SK-N-SH (cell line): ENCODE measurements at regions not wholly inside any gene's neighbourhood (a gene's known extent, or its start where the extent isn't known, plus 50 kb on each side); places are given as distances from the start of the nearest gene placed in this dataset.

ENCODE experiments used
- CTCF ChIA-PET: fragments of 300-600, 350-600 bp; formaldehyde crosslinking; extraction: SDS; loops from one replicate; lab custom pipeline; 2021; lab: Yijun Ruan, JAX
- POLR2A ChIA-PET: fragments of 350-600 bp; sonication (Branson Sonifier 250); formaldehyde crosslinking; extraction: SDS; loops from one replicate; lab custom pipeline; 2020; ENCODE audit warnings: antibody characterized with exemption, inconsistent platforms; lab: Yijun Ruan, JAX
- DNase-seq: peaks from one replicate; pipeline ENCODE4 v3.0.0; 2012
- H2AFZ ChIP-seq: fragments of 200-600 bp; sonication (generic); 2 replicates; pipeline ENCODE4 v1.8.1; 2016; ENCODE audit warnings: antibody characterized with exemption, mild to moderate bottlenecking, low read depth
- H3F3A ChIP-seq: fragments of 200-600 bp; sonication (generic); replicated peaks from 2 replicates; pipeline ENCODE3; 2016; ENCODE audit warnings: antibody characterized with exemption, mild to moderate bottlenecking; ENCODE audit not compliant: insufficient read depth
- H3K27ac ChIP-seq, 2 experiments: fragments of 200-500 bp in 1 of 2; fragments of 200-600 bp in 1 of 2; sonication (Bioruptor generic) in 1 of 2; sonication (generic), shearing (Covaris generic) in 1 of 2; 2 replicates each; pipeline versions ENCODE4 v1.5.1 to v1.6.1; 2014 to 2016; ENCODE audit warnings: low read depth in 2 of 2, inconsistent platforms in 1 of 2, low read length in 1 of 2, mild to moderate bottlenecking in 1 of 2, mixed read lengths in 1 of 2
- H3K27me3 ChIP-seq: fragments of 200-600 bp; sonication (generic), shearing (Covaris generic); 2 replicates; pipeline ENCODE4 v1.6.1; 2016; ENCODE audit warnings: mixed run types; ENCODE audit not compliant: insufficient read depth
- H3K36me3 ChIP-seq, 2 experiments: fragments of 200-500 bp in 1 of 2; fragments of 200-600 bp in 1 of 2; sonication (Bioruptor generic) in 1 of 2; sonication (generic) in 1 of 2; replicated peaks in 1 of 2; 2 replicates each; pipeline versions ENCODE3 to v1.5.1; 2014 to 2016; ENCODE audit warnings: low read length in 1 of 2, mild to moderate bottlenecking in 1 of 2; ENCODE audit not compliant: insufficient read depth in 2 of 2, control insufficient read depth in 1 of 2
- H3K4me1 ChIP-seq, 2 experiments: fragments of 200-500 bp in 1 of 2; fragments of 200-600 bp in 1 of 2; sonication (Bioruptor generic) in 1 of 2; sonication (generic), shearing (Covaris generic) in 1 of 2; 2 replicates each; pipeline versions ENCODE4 v1.5.1 to v1.6.1; 2014 to 2016; ENCODE audit warnings: low read depth in 1 of 2, low read length in 1 of 2, mixed run types in 1 of 2; ENCODE audit not compliant: insufficient read depth in 2 of 2, control insufficient read depth in 1 of 2
- H3K4me2 ChIP-seq: fragments of 200-600 bp; sonication (generic), shearing (Covaris generic); 2 replicates; pipeline ENCODE4 v1.6.1; 2017; ENCODE audit warnings: mixed run types
- H3K4me3 ChIP-seq, 2 experiments: fragments of 200-500 bp in 1 of 2; fragments of 200-600 bp in 1 of 2; sonication (Bioruptor generic) in 1 of 2; sonication (generic), shearing (Covaris generic) in 1 of 2; 2 replicates each; pipeline versions ENCODE4 v1.5.1 to v1.8.1; 2014 to 2016; ENCODE audit warnings: low read depth in 2 of 2, inconsistent platforms in 1 of 2, low read length in 1 of 2, mild to moderate bottlenecking in 1 of 2, mixed read lengths in 1 of 2, moderate library complexity in 1 of 2
- H3K79me2 ChIP-seq: fragments of 200-600 bp; sonication (generic); 2 replicates; pipeline ENCODE4 v1.8.1; 2017; ENCODE audit warnings: mild to moderate bottlenecking; ENCODE audit not compliant: insufficient read depth
- H3K9ac ChIP-seq: fragments of 200-600 bp; sonication (generic); 2 replicates; pipeline ENCODE4 v1.6.1; 2017; ENCODE audit warnings: mixed run types
- H3K9me2 ChIP-seq: fragments of 200-600 bp; sonication (generic); 2 replicates; pipeline ENCODE4 v1.6.1; 2017; ENCODE audit warnings: mixed run types
- H3K9me3 ChIP-seq: fragments of 200-600 bp; sonication (generic); 2 replicates; pipeline ENCODE4 v1.6.1; 2017; ENCODE audit warnings: mixed run types, mild to moderate bottlenecking, moderate library complexity
- H4K20me1 ChIP-seq: fragments of 200-600 bp; sonication (generic); 2 replicates; pipeline ENCODE4 v1.6.1; 2017; ENCODE audit warnings: mild to moderate bottlenecking, mixed run types; ENCODE audit not compliant: insufficient read depth
- CHD2 ChIP-seq: fragments of 150-350 bp; IDR thresholded peaks from 2 replicates; pipeline ENCODE4 v1.6.1; 2018; ENCODE audit warnings: low read length; ENCODE audit not compliant: partially characterized antibody
- ELF1 ChIP-seq: IDR thresholded peaks from 2 replicates; pipeline ENCODE4 v1.4.0; 2012
- EP300 ChIP-seq, 2 experiments: IDR thresholded peaks; 2 replicates each; pipeline versions ENCODE4 v1.4.0 to v1.6.1; 2012; ENCODE audit warnings: borderline replicate concordance in 1 of 2, low read depth in 1 of 2, low read length in 1 of 2
- FOXJ3 ChIP-seq: sonication (generic); formaldehyde crosslinking; IDR thresholded peaks from 2 replicates; pipeline ENCODE4 v1.5.1; 2020; ENCODE audit warnings: mild to moderate bottlenecking, missing genetic modification reagents
- GATA2 ChIP-seq: sonication (generic); formaldehyde crosslinking; IDR thresholded peaks from 2 replicates; pipeline ENCODE4 v1.5.0; 2020; ENCODE audit warnings: mild to moderate bottlenecking, missing genetic modification reagents
- MEF2A ChIP-seq: IDR thresholded peaks from 2 replicates; pipeline ENCODE4 v1.4.0; 2012; ENCODE audit warnings: low read depth, borderline replicate concordance
- NFIC ChIP-seq: IDR thresholded peaks from 2 replicates; pipeline ENCODE4 v1.4.0; 2012; ENCODE audit warnings: borderline replicate concordance
- PBX3 ChIP-seq: IDR thresholded peaks from 2 replicates; pipeline ENCODE4; 2012
- POLR2AphosphoS5 ChIP-seq: IDR thresholded peaks from 2 replicates; pipeline ENCODE4 v1.6.1; 2012; ENCODE audit warnings: low read depth, low read length
- RAD21 ChIP-seq: IDR thresholded peaks from 2 replicates; pipeline ENCODE4 v1.6.1; 2012; ENCODE audit warnings: mild to moderate bottlenecking, low read length
- RCOR1 ChIP-seq: fragments of 150-350 bp; IDR thresholded peaks from 2 replicates; pipeline ENCODE4 v1.6.1; 2017; ENCODE audit warnings: antibody characterized with exemption, low read length
- RFX5 ChIP-seq: IDR thresholded peaks from 2 replicates; pipeline ENCODE4 v1.6.1; 2012; ENCODE audit warnings: mild to moderate bottlenecking, improper control_type of control experiment, low read length
- SMC3 ChIP-seq: IDR thresholded peaks from 2 replicates; pipeline ENCODE4 v1.6.1; 2012; ENCODE audit warnings: low read depth, low read length, improper control_type of control experiment
- USF1 ChIP-seq: IDR thresholded peaks from 2 replicates; pipeline ENCODE4 v1.4.0; 2012; ENCODE audit warnings: low read depth, borderline replicate concordance
- WGBS: methylation state at CpG from one replicate; pipeline ENCODE4 v1.1.6; 2017; ENCODE audit warnings: low lambda C conversion rate; 5-methylcytosine and 5-hydroxymethylcytosine counted together
- TF ChIP-seq, protein P1 (sequence below): IDR thresholded peaks from 2 replicates; pipeline ENCODE4 v1.4.0; 2012; ENCODE audit warnings: low read depth, borderline replicate concordance
- TF ChIP-seq, protein P2 (sequence below): IDR thresholded peaks from 2 replicates; pipeline ENCODE4 v1.4.0; 2012; ENCODE audit warnings: low read depth

- Histone ChIP-seq H3K4me1 (no peaks in the 10 kb centered on the region; a peak in 1 of 4 replicates), H3K9ac (no peak overlapping the region), H3K4me3 (no peak overlapping the region), H3K36me3 (no peaks in the 10 kb centered on the region), H3K79me2 (no peaks in the 10 kb centered on the region), H3F3A (no peaks in the 10 kb centered on the region), H4K20me1 (no peaks in the 10 kb centered on the region), H3K27ac (no peak overlapping the region), H3K27me3 (no peaks in the 10 kb centered on the region), H3K9me2 (no peaks in the 10 kb centered on the region), H3K9me3 (no peaks in the 10 kb centered on the region), H3K4me2 (no peak overlapping the region), H2AFZ (no peak overlapping the region)
- 67% methylated on average over 2 of the region's 2 CpGs for WGBS
- CTCF ChIA-PET = no interaction called here
- POLR2A ChIA-PET = no interaction called here
- DNase-seq = no peak
- TF ChIP-seq CHD2 (no peak), EP300 (IDR thresholded peaks at IDR 0.05; ENCODE audit: borderline replicate concordance in 1 of 2, low read depth in 1 of 2, low read length in 1 of 2) (no peak), RFX5 (no peak), ELF1 (no peak), GATA2 (CRISPR knock-in tag) (no peak), NFIC (no peak)
- TF ChIP-seq, protein P1, sequence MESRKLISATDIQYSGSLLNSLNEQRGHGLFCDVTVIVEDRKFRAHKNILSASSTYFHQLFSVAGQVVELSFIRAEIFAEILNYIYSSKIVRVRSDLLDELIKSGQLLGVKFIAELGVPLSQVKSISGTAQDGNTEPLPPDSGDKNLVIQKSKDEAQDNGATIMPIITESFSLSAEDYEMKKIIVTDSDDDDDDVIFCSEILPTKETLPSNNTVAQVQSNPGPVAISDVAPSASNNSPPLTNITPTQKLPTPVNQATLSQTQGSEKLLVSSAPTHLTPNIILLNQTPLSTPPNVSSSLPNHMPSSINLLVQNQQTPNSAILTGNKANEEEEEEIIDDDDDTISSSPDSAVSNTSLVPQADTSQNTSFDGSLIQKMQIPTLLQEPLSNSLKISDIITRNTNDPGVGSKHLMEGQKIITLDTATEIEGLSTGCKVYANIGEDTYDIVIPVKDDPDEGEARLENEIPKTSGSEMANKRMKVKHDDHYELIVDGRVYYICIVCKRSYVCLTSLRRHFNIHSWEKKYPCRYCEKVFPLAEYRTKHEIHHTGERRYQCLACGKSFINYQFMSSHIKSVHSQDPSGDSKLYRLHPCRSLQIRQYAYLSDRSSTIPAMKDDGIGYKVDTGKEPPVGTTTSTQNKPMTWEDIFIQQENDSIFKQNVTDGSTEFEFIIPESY = no peak
These were observed 295.9 kb downstream of the CCER1 start for GRCh38 chr12:90659060-90659459.

DNA sequence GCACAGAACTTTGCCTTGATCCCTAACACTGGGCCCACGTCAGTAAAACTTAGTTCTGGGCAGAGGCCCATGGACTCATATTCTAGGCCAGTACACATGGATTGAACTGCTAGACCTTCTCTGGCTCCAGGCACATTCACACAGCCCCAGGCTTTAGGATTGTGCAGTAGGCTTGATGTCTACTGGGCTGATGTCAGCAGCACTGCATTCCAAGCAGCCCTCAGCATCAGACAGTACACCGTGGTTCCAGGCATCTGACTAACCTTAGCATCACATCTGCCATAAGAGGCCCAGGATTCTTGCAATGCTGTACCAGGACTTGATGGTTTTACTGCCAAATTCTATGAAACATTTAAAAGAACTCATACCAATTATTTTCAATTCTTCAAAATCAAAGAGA lies 301.9 kb downstream of the CCER1 start:
- Histone ChIP-seq H3K27ac (no peak overlapping the region), H2AFZ (no peak overlapping the region), H3K36me3 (no peaks in the 10 kb centered on the region), H3K9me3 (no peaks in the 10 kb centered on the region), H3K27me3 (no peaks in the 10 kb centered on the region), H3K79me2 (no peaks in the 10 kb centered on the region), H3K4me3 (no peak overlapping the region), H3K4me2 (no peak overlapping the region), H3F3A (no peaks in the 10 kb centered on the region), H3K9me2 (no peaks in the 10 kb centered on the region), H3K4me1 (no peaks in the 10 kb centered on the region; a peak in 1 of 4 replicates), H4K20me1 (no peaks in the 10 kb centered on the region), H3K9ac (no peak overlapping the region)
- TF ChIP-seq, protein P2, sequence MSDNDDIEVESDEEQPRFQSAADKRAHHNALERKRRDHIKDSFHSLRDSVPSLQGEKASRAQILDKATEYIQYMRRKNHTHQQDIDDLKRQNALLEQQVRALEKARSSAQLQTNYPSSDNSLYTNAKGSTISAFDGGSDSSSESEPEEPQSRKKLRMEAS = no peak
- no peak for TF ChIP-seq GATA2 (CRISPR knock-in tag)
- no peak for TF ChIP-seq PBX3
- TF ChIP-seq RFX5 = no peak
- TF ChIP-seq RAD21 = no peak
- TF ChIP-seq, protein P1 = no peak
- TF ChIP-seq MEF2A = no peak
- TF ChIP-seq FOXJ3 (CRISPR knock-in tag) = no peak
- no peak for TF ChIP-seq USF1
- TF ChIP-seq SMC3 = no peak
- TF ChIP-seq RCOR1 = no peak
- no peak for TF ChIP-seq POLR2AphosphoS5
- TF ChIP-seq NFIC = no peak
- POLR2A ChIA-PET = no interaction called here
- no peak for DNase-seq
- CTCF ChIA-PET = no interaction called here
- 46% methylated on average over 2 of the region's 2 CpGs for WGBS
